HEK293T (cell line): ENCODE measurements at regions not wholly inside any gene's neighbourhood (a gene's known extent, or its start where the extent isn't known, plus 50 kb on each side); places are given as distances from the start of the nearest gene placed in this dataset.

Experiments used
- ARNT ChIP-seq: fragments of 450-650 bp; IDR thresholded peaks from 2 replicates; pipeline ENCODE4 v1.6.1; 2017; ENCODE audit warnings: mild to moderate bottlenecking
- CTBP1 ChIP-seq: fragments of 450-650 bp; IDR thresholded peaks from 2 replicates; pipeline ENCODE4 v1.6.1; 2016; ENCODE audit warnings: borderline replicate concordance
- ELF4 ChIP-seq: fragments of 450-650 bp; IDR thresholded peaks from 2 replicates; pipeline ENCODE4 v1.6.1; 2017; ENCODE audit warnings: antibody characterized with exemption
- FOXK2 ChIP-seq: fragments of 450-650 bp; IDR thresholded peaks from 2 replicates; pipeline ENCODE4 v1.6.1; 2016; ENCODE audit warnings: mild to moderate bottlenecking
- SP1 ChIP-seq: fragments of 450-650 bp; IDR thresholded peaks from 2 replicates; pipeline ENCODE4 v1.6.1; 2017
- SUZ12 ChIP-seq: fragments of 450-650 bp; IDR thresholded peaks from 2 replicates; pipeline ENCODE4 v1.6.1; 2016; ENCODE audit warnings: mild to moderate bottlenecking
- ZNF384 ChIP-seq: fragments of 450-650 bp; IDR thresholded peaks from 2 replicates; pipeline ENCODE4 v1.6.1; 2016
- TF ChIP-seq, protein P1 (sequence below): fragments of 450-650 bp; IDR thresholded peaks from 2 replicates; pipeline ENCODE4 v1.6.1; 2016

DNA sequence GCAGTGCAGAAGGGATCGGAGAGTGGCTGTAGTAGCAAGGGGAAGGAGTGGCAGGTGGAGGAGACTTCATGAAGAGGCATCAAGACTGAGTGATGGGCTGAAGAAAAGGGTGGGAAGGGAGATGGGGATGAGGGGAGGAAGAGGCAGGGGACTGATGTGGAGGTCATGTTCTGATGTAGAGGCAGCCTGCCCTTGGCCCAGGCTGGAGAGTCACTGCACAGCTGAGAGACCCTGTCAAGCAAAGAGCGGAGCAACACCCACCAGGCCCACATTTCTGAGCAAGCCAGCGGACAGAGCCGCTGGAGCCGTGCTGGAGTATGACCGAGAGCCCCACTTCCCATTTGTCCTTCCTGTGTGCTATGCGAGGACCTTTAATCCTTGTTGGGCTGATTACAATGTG is 501.6 kb upstream of the MKI67 start:
- TF ChIP-seq FOXK2, result no peak
- no peak for TF ChIP-seq SUZ12
- TF ChIP-seq ZNF384, result no peak
- TF ChIP-seq ARNT, result no peak
- TF ChIP-seq SP1, result no peak
- TF ChIP-seq, protein P1, sequence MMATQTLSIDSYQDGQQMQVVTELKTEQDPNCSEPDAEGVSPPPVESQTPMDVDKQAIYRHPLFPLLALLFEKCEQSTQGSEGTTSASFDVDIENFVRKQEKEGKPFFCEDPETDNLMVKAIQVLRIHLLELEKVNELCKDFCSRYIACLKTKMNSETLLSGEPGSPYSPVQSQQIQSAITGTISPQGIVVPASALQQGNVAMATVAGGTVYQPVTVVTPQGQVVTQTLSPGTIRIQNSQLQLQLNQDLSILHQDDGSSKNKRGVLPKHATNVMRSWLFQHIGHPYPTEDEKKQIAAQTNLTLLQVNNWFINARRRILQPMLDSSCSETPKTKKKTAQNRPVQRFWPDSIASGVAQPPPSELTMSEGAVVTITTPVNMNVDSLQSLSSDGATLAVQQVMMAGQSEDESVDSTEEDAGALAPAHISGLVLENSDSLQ, result no peak
- TF ChIP-seq ELF4, result no peak
- no peak for TF ChIP-seq CTBP1
